SK-N-MC (cell line): ENCODE measurements at regions not wholly inside any gene's neighbourhood (a gene's known extent, or its start where the extent isn't known, plus 50 kb on each side); places are given as distances from the start of the nearest gene placed in this dataset.
"Not testable (repeated sequence)": the region's sequence is repeated elsewhere in the genome, so short reads cannot be mapped to it uniquely, and the experiment has no call there.

Source experiments
- DNase-seq: peaks from one replicate; pipeline ENCODE4 v3.0.0-alpha.2; 2011; ENCODE audit warnings: low read depth, low spot score
- H3K27ac ChIP-seq: fragments of 200-600 bp; sonication (generic); 2 replicates; pipeline ENCODE4 v1.5.1; 2016; ENCODE audit warnings: mixed run types
- H3K36me3 ChIP-seq: fragments of 200-600 bp; sonication (generic); 2 replicates; pipeline ENCODE4 v1.6.1; 2017; ENCODE audit warnings: antibody characterized with exemption, low read length, mixed read lengths; ENCODE audit not compliant: insufficient read depth
- H3K4me3 ChIP-seq: fragments of 200-600 bp; sonication (generic); 2 replicates; pipeline ENCODE4 v1.5.1; 2016
- H3K9ac ChIP-seq: fragments of 200-600 bp; sonication (generic); 2 replicates; pipeline ENCODE4 v1.8.0; 2017; ENCODE audit warnings: mixed run types, mixed read lengths; ENCODE audit not compliant: insufficient read length
- H3K9me3 ChIP-seq: fragments of 200-600 bp; sonication (generic); 2 replicates; pipeline ENCODE4 v1.6.1; 2017; ENCODE audit warnings: low read depth, mild to moderate bottlenecking, antibody characterized with exemption, low read length, moderate library complexity, mixed read lengths
- EZH2 ChIP-seq: fragments of 200-600 bp; sonication (generic); IDR thresholded peaks from one replicate; pipeline ENCODE4 v1.6.1; 2017; ENCODE audit warnings: antibody characterized with exemption
- FOXP2 ChIP-seq: optimal IDR thresholded peaks from 2 replicates; pipeline ENCODE3; 2011; ENCODE audit warnings: mild to moderate bottlenecking, moderate library complexity; ENCODE audit not compliant: insufficient read depth; ENCODE audit errors: extremely low read length, control extremely low read depth
- POLR2AphosphoS5 ChIP-seq: IDR thresholded peaks from 2 replicates; pipeline ENCODE4 v1.6.1; 2012; ENCODE audit warnings: mild to moderate bottlenecking, low read depth, low read length, borderline replicate concordance

- Histone ChIP-seq H3K36me3 (no peaks in the 10 kb centered on the region), H3K27ac (no peak overlapping the region), H3K9me3 (no peaks in the 10 kb centered on the region), H3K9ac (no peak overlapping the region), H3K4me3 (no peak overlapping the region)
- TF ChIP-seq FOXP2 (no peak), EZH2 (no peak), POLR2AphosphoS5 (no peak)
- no peak for DNase-seq
Measured at GRCh38 chr12:131323879-131324278, 370.2 kb downstream of the ADGRD1 start.

- Histone ChIP-seq H3K9me3 (no peaks in the 10 kb centered on the region), H3K4me3 (no peak overlapping the region), H3K36me3 (no peaks in the 10 kb centered on the region), H3K27ac (no peak overlapping the region), H3K9ac (no peak overlapping the region)
- DNase-seq = no peak
- TF ChIP-seq FOXP2 (no peak), POLR2AphosphoS5 (no peak), EZH2 (no peak)
Measured at GRCh38 chr12:131327521-131328488, 374.1 kb downstream of the ADGRD1 start.

- DNase-seq, H3K36me3 ChIP-seq, H3K9ac ChIP-seq, H3K9me3 ChIP-seq, H3K27ac ChIP-seq, H3K4me3 ChIP-seq: not testable (repeated sequence)
Measured at GRCh38 chr12:131328861-131329845, 375.4 kb downstream of the ADGRD1 start.

- DNase-seq = no peak
- no peak overlapping the region for H3K9ac ChIP-seq
- H3K27ac ChIP-seq = no peak overlapping the region
- no peaks in the 10 kb centered on the region for H3K9me3 ChIP-seq
- no peaks in the 10 kb centered on the region for H3K36me3 ChIP-seq
- TF ChIP-seq EZH2 = no peak
- no peak for TF ChIP-seq POLR2AphosphoS5
- TF ChIP-seq FOXP2 = no peak
- no peak overlapping the region for H3K4me3 ChIP-seq
Measured at GRCh38 chr12:131330106-131330815, 376.6 kb downstream of the ADGRD1 start.

- H3K9me3 ChIP-seq = no peaks in the 10 kb centered on the region
- TF ChIP-seq FOXP2 = no peak
- no peak for TF ChIP-seq POLR2AphosphoS5
- TF ChIP-seq EZH2 = no peak
- H3K9ac ChIP-seq = no peak overlapping the region
- H3K27ac ChIP-seq = no peak overlapping the region
- DNase-seq = no peak
- no peaks in the 10 kb centered on the region for H3K36me3 ChIP-seq
- H3K4me3 ChIP-seq = no peak overlapping the region
Measured at GRCh38 chr12:131331148-131331750, 377.5 kb downstream of the ADGRD1 start.

GRCh38 chr12:131332224-131332623, 378.5 kb downstream of the ADGRD1 start:
- DNase-seq = no peak
- TF ChIP-seq EZH2 (no peak), FOXP2 (no peak)
- Histone ChIP-seq H3K9ac (no peak overlapping the region), H3K9me3 (no peaks in the 10 kb centered on the region), H3K4me3 (no peak overlapping the region), H3K36me3 (no peaks in the 10 kb centered on the region), H3K27ac (no peak overlapping the region)

GRCh38 chr12:131333136-131333535, 377.8 kb upstream of the SFSWAP start:
- DNase-seq = no peak
- Histone ChIP-seq H3K9me3 (no peaks in the 10 kb centered on the region), H3K27ac (no peak overlapping the region), H3K36me3 (no peaks in the 10 kb centered on the region), H3K9ac (no peak overlapping the region), H3K4me3 (no peak overlapping the region)
- TF ChIP-seq POLR2AphosphoS5 (no peak), FOXP2 (no peak), EZH2 (no peak)
